GM21825 (cell line): ENCODE measurements at regions not wholly inside any gene's neighbourhood (a gene's known extent, or its start where the extent isn't known, plus 50 kb on each side); places are given as distances from the start of the nearest gene placed in this dataset.

Source experiments
- ATAC-seq: cut with Tn5 transposase; IDR thresholded peaks from one replicate; pipeline ENCODE4 v1.9.1; 2021; ENCODE audit warnings: mild to moderate bottlenecking, moderate library complexity; ENCODE audit not compliant: unreplicated experiment

GRCh38 chr11:122523846-122524805, 131.4 kb upstream of the UBASH3B start:
- no peak for ATAC-seq

GRCh38 chr11:122521626-122522025, 133.9 kb upstream of the UBASH3B start:
- ATAC-seq, result no peak

- no peak for ATAC-seq
Observed at GRCh38 chr11:122517403-122518379, 137.8 kb upstream of the UBASH3B start.

GRCh38 chr11:122516686-122517085, 138.8 kb upstream of the UBASH3B start:
- ATAC-seq, result no peak

GRCh38 chr11:122513997-122514396, 141.5 kb upstream of the UBASH3B start:
- ATAC-seq, result no peak

GRCh38 chr11:122513328-122513727, 142.2 kb upstream of the UBASH3B start:
- ATAC-seq, result no peak

GRCh38 chr11:122512688-122513087, 142.8 kb upstream of the UBASH3B start:
- ATAC-seq, result no peak

- no peak for ATAC-seq
Observed at GRCh38 chr11:122509899-122510298, 145.6 kb upstream of the UBASH3B start.

GRCh38 chr11:122509091-122509490, 146.4 kb upstream of the UBASH3B start:
- ATAC-seq, result no peak

- ATAC-seq, result peak; percentile 67
Observed at GRCh38 chr11:122505304-122506006, 150.1 kb upstream of the UBASH3B start.

GRCh38 chr11:122494221-122494620, 161.3 kb upstream of the UBASH3B start:
- ATAC-seq, result no peak

GRCh38 chr11:122491509-122491908, 164.0 kb upstream of the UBASH3B start:
- no peak for ATAC-seq

- ATAC-seq, result no peak
Observed at GRCh38 chr11:122488892-122489706, 166.4 kb upstream of the UBASH3B start.

GRCh38 chr11:122487669-122488068, 167.9 kb upstream of the UBASH3B start:
- no peak for ATAC-seq

GRCh38 chr11:122486793-122487495, 168.6 kb upstream of the UBASH3B start:
- ATAC-seq, result no peak

- no peak for ATAC-seq
Observed at GRCh38 chr11:122478986-122479385, 176.5 kb upstream of the UBASH3B start.

- ATAC-seq, result no peak
Observed at GRCh38 chr11:122468965-122469364, 186.6 kb upstream of the UBASH3B start.

- no peak for ATAC-seq
Observed at GRCh38 chr11:122463530-122463929, 192.0 kb upstream of the UBASH3B start.

- no peak for ATAC-seq
Observed at GRCh38 chr11:122459064-122459463, 196.5 kb upstream of the UBASH3B start.
